K562 (cell line): ENCODE measurements at regions not wholly inside any gene's neighbourhood (a gene's known extent, or its start where the extent isn't known, plus 50 kb on each side); places are given as distances from the start of the nearest gene placed in this dataset.

Source experiments
- ATF1 ChIP-seq, 2 experiments: fragments of 450-650 bp in 1 of 2; IDR thresholded peaks; 2 replicates each; pipeline ENCODE4 v1.6.1; 2016; ENCODE audit warnings: missing compliant biosample characterization in 1 of 2, missing genetic modification characterization in 1 of 2
- TF ChIP-seq, protein P1 (sequence below): fragments of 250-450 bp; sonication (Bioruptor Pico); IDR thresholded peaks from 2 replicates; pipeline ENCODE4 v1.8.0; 2021; ENCODE audit warnings: moderate library complexity, mild to moderate bottlenecking, inconsistent platforms

GRCh38 chr18:29960539-29960938, 1082.0 kb downstream of the DSC3 start:
- TF ChIP-seq ATF1 (CRISPR knock-in tag; IDR thresholded peaks at IDR 0.05) (no peak), ATF1 (tag; IDR thresholded peaks at IDR 0.05) (no peak)
- TF ChIP-seq, protein P1, sequence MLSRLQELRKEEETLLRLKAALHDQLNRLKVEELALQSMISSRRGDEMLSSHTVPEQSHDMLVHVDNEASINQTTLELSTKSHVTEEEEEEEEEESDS (CRISPR knock-in tag), result no peak
